IMR-90 (cell line): ENCODE measurements at regions not wholly inside any gene's neighbourhood (a gene's known extent, or its start where the extent isn't known, plus 50 kb on each side); places are given as distances from the start of the nearest gene placed in this dataset.

ENCODE experiments used
- ATAC-seq: fragments of 200-7000 bp; cut with Tn5 transposase; 2 replicates; pipeline ENCODE4 v1.9.1; 2020; ENCODE audit warnings: low read depth, mild to moderate bottlenecking, moderate library complexity
- BruUV-seq: library from RNA; stranded (reverse); fragments of 400-500 nt; replicated peaks from 2 replicates; lab custom pipeline; 2021; lab: Mats Ljungman, UMichigan
- CTCF ChIA-PET: fragments of 300-600 bp; formaldehyde crosslinking; extraction: SDS; loops from one replicate; lab custom pipeline; 2021; ENCODE audit warnings: antibody characterized with exemption; lab: Yijun Ruan, JAX
- POLR2A ChIA-PET: fragments of 300-600 bp; sonication (Branson Sonifier 250); formaldehyde crosslinking; loops from one replicate; lab custom pipeline; 2022; ENCODE audit warnings: antibody characterized with exemption; ENCODE audit not compliant: unreplicated experiment; lab: Charles Lee
- DNase-seq: peaks from one replicate; pipeline ENCODE4 v3.0.0; 2013
- H2AFZ ChIP-seq: replicated peaks from 2 replicates; pipeline ENCODE3; 2013; ENCODE audit warnings: low read length, mild to moderate bottlenecking; ENCODE audit not compliant: poor library complexity
- H2AK5ac ChIP-seq: 2 replicates; pipeline ENCODE4 v1.6.1; 2013; ENCODE audit warnings: low read depth, low read length, inconsistent platforms
- H2AK9ac ChIP-seq: replicated peaks from 2 replicates; pipeline ENCODE3; 2013; ENCODE audit warnings: mild to moderate bottlenecking, low read depth, low read length, moderate library complexity; ENCODE audit not compliant: poor library complexity
- H2BK120ac ChIP-seq: 2 replicates; pipeline ENCODE4 v1.6.1; 2013; ENCODE audit warnings: low read depth, low read length, inconsistent platforms
- H2BK15ac ChIP-seq: 3 replicates; pipeline ENCODE4 v1.6.1; 2013; ENCODE audit warnings: low read depth, low read length, inconsistent platforms
- H2BK20ac ChIP-seq: 2 replicates; pipeline ENCODE4 v1.6.1; 2013; ENCODE audit warnings: low read depth, mild to moderate bottlenecking, inconsistent platforms, low read length, moderate library complexity
- H2BK5ac ChIP-seq: 2 replicates; pipeline ENCODE4 v1.6.1; 2013; ENCODE audit warnings: mild to moderate bottlenecking, low read depth, low read length, inconsistent platforms; ENCODE audit not compliant: poor library complexity, severe bottlenecking
- H3K14ac ChIP-seq: replicated peaks from 2 replicates; pipeline ENCODE4 v1.6.1; 2013; ENCODE audit warnings: low read depth, low read length, inconsistent platforms
- H3K18ac ChIP-seq: 2 replicates; pipeline ENCODE4 v1.6.1; 2013; ENCODE audit warnings: low read depth, low read length, control low read depth
- H3K23ac ChIP-seq: 2 replicates; pipeline ENCODE4 v1.6.1; 2013; ENCODE audit warnings: low read depth, low read length, inconsistent platforms
- H3K27ac ChIP-seq: 2 replicates; pipeline ENCODE4 v1.5.1; 2013; ENCODE audit warnings: mild to moderate bottlenecking, control low read depth, low read length; ENCODE audit not compliant: insufficient read depth
- H3K27me3 ChIP-seq: 2 replicates; pipeline ENCODE4 v1.6.1; 2013; ENCODE audit warnings: low read length; ENCODE audit not compliant: control insufficient read depth, insufficient read depth
- H3K36me3 ChIP-seq: 2 replicates; pipeline ENCODE4 v1.6.1; 2013; ENCODE audit warnings: low read length, mixed read lengths; ENCODE audit not compliant: control insufficient read depth, insufficient read depth
- H3K4ac ChIP-seq: 2 replicates; pipeline ENCODE4 v1.6.1; 2013; ENCODE audit warnings: low read depth, low read length, inconsistent platforms
- H3K4me1 ChIP-seq: 2 replicates; pipeline ENCODE4 v1.6.1; 2013; ENCODE audit warnings: low read length, mixed read lengths; ENCODE audit not compliant: control insufficient read depth, insufficient read depth
- H3K4me2 ChIP-seq: 2 replicates; pipeline ENCODE4 v1.6.1; 2013; ENCODE audit warnings: low read depth, mild to moderate bottlenecking, control low read depth, low read length, moderate library complexity
- H3K4me3 ChIP-seq: 2 replicates; pipeline ENCODE4 v1.5.1; 2013; ENCODE audit warnings: low read depth, mild to moderate bottlenecking, control low read depth, low read length, moderate library complexity; ENCODE audit not compliant: insufficient read depth
- H3K56ac ChIP-seq: 2 replicates; pipeline ENCODE4 v1.6.1; 2013; ENCODE audit warnings: low read length, inconsistent platforms; ENCODE audit not compliant: insufficient read depth; ENCODE audit errors: extremely low read depth
- H3K79me1 ChIP-seq, 2 experiments: 2 replicates each; pipeline ENCODE4 v1.6.1; 2013; ENCODE audit warnings: low read length in 2 of 2, inconsistent platforms in 1 of 2, low read depth in 1 of 2
- H3K9ac ChIP-seq: 2 replicates; pipeline ENCODE4 v1.6.1; 2013; ENCODE audit warnings: low read depth, low read length, control low read depth
- H3K9me1 ChIP-seq: 2 replicates; pipeline ENCODE4 v1.6.1; 2013; ENCODE audit warnings: low read length, inconsistent platforms; ENCODE audit not compliant: insufficient read depth
- H3K9me3 ChIP-seq: 2 replicates; pipeline ENCODE4 v1.6.1; 2013; ENCODE audit warnings: low read length; ENCODE audit not compliant: control insufficient read depth, insufficient read depth
- H4K20me1 ChIP-seq: 2 replicates; pipeline ENCODE4 v1.6.1; 2013; ENCODE audit warnings: low read length, inconsistent platforms; ENCODE audit not compliant: insufficient read depth
- H4K5ac ChIP-seq: 2 replicates; pipeline ENCODE4 v1.6.1; 2013; ENCODE audit warnings: mild to moderate bottlenecking, low read depth, low read length, control low read depth
- H4K8ac ChIP-seq, 2 experiments: 2 replicates each; pipeline ENCODE4 v1.6.1; 2013; ENCODE audit warnings: low read depth in 2 of 2, low read length in 2 of 2, control low read depth in 1 of 2, inconsistent platforms in 1 of 2
- H4K91ac ChIP-seq: 2 replicates; pipeline ENCODE4 v1.6.1; 2013; ENCODE audit warnings: low read depth, low read length, inconsistent platforms; ENCODE audit not compliant: insufficient read depth
- BHLHE40 ChIP-seq: fragments of 150-350 bp; IDR thresholded peaks from 2 replicates; pipeline ENCODE4 v1.6.1; 2016; ENCODE audit warnings: mild to moderate bottlenecking, low read depth, low read length
- CEBPB ChIP-seq: IDR thresholded peaks from 2 replicates; pipeline ENCODE4 v1.6.1; 2012; ENCODE audit warnings: low read depth, low read length, improper control_type of control experiment
- CHD1 ChIP-seq: IDR thresholded peaks from 2 replicates; pipeline ENCODE4 v1.6.1; 2012; ENCODE audit warnings: low read depth, low read length, improper control_type of control experiment
- FOS ChIP-seq: fragments of 150-350 bp; IDR thresholded peaks from 2 replicates; pipeline ENCODE4 v1.6.1; 2016; ENCODE audit warnings: low read depth, low read length
- MXI1 ChIP-seq: IDR thresholded peaks from 2 replicates; pipeline ENCODE4 v1.6.1; 2012; ENCODE audit warnings: low read depth, mild to moderate bottlenecking, low read length, moderate library complexity, borderline replicate concordance
- NFE2L2 ChIP-seq: fragments of 150-350 bp; IDR thresholded peaks from 2 replicates; pipeline ENCODE4 v1.6.1; 2016; ENCODE audit warnings: low read depth, mild to moderate bottlenecking, low read length
- POLR2A ChIP-seq: IDR thresholded peaks from 2 replicates; pipeline ENCODE4 v1.6.1; 2012; ENCODE audit warnings: mild to moderate bottlenecking, low read depth, low read length
- RCOR1 ChIP-seq: IDR thresholded peaks from 2 replicates; pipeline ENCODE4 v1.6.1; 2012; ENCODE audit warnings: mild to moderate bottlenecking, low read length, improper control_type of control experiment; ENCODE audit not compliant: insufficient replicate concordance
- SMC3 ChIP-seq: fragments of 150-350 bp; IDR thresholded peaks from 2 replicates; pipeline ENCODE4 v1.6.1; 2016; ENCODE audit warnings: low read depth, mild to moderate bottlenecking, antibody characterized with exemption, low read length, moderate library complexity
- WGBS, 2 experiments: methylation state at CpG; one replicate each; pipeline versions ENCODE4 v1.1.5 to v1.1.7; 2013; ENCODE audit warnings: missing lambda C conversion rate in 2 of 2; ENCODE audit not compliant: insufficient read length in 1 of 2; ENCODE audit errors: extremely low coverage in 2 of 2; 5-methylcytosine and 5-hydroxymethylcytosine counted together
- dilution Hi-C: fragments of 300-500 bp; cut with HindIII; formaldehyde crosslinking; loops from one replicate; pipeline ENCODE4 v1.14.3; 2018; ENCODE audit warnings: low sequenced_read_pairs; ENCODE audit not compliant: unreplicated experiment
- in situ Hi-C: fragments of 300-500 bp; cut with MboI; formaldehyde crosslinking; loops from 3 replicates; pipeline ENCODE4 v1.14.3; 2019; ENCODE audit warnings: low sequenced_read_pairs, inconsistent platforms, mixed read lengths
- intact Hi-C: fragments of 100-400 bp; cut with micrococcal nuclease; formaldehyde crosslinking; loops from 2 replicates; pipeline ENCODE4 v1.10.0; 2022
- TF ChIP-seq, protein P1 (sequence below): fragments of 150-350 bp; IDR thresholded peaks from 2 replicates; pipeline ENCODE4 v1.6.1; 2016; ENCODE audit warnings: low read depth, mild to moderate bottlenecking, low read length, moderate library complexity, borderline replicate concordance
- TF ChIP-seq, protein P2 (sequence below): conservative IDR thresholded peaks from 2 replicates; pipeline ENCODE4 v1.5.1; 2012; ENCODE audit warnings: mild to moderate bottlenecking, low read depth, low read length, improper control_type of control experiment

DNA sequence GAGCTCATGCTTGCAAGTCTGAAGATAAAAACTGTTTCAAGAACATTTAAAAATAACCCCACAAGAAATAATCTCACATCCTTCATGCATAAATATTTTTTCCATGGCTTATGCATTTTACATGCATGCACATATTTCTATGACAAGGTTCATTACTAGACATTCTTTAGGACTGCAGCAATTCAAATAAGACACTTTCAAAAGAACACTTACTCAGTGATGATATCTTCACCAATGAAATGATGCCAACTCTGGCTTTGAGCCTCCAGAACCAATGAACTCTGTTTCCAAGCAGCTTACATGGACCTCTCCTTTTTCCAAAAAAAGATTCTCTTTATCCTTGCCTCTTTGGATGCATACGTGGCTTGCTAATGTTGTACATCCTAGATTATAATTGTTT lies 279.9 kb downstream of the ADAM29 start:
- H2BK15ac ChIP-seq = no peak overlapping the region
- dilution Hi-C loops (no loop called here), intact Hi-C loops (no loop called here), in situ Hi-C loops (no loop called here)
- H3K27me3 ChIP-seq = no peaks in the 10 kb centered on the region
- H3K14ac ChIP-seq = no peak overlapping the region
- no TSS peak for BruUV-seq
- no peak overlapping the region for H3K4me2 ChIP-seq
- H2BK120ac ChIP-seq = no peak overlapping the region
- no peak overlapping the region for H2BK5ac ChIP-seq
- WGBS, 2 experiments = no CpG with 5 or more reads among the region's 1 CpG
- H3K4me3 ChIP-seq = no peak overlapping the region
- H3K9me1 ChIP-seq = no peaks in the 10 kb centered on the region
- H4K5ac ChIP-seq = no peak overlapping the region
- no peak overlapping the region for H2BK20ac ChIP-seq
- H3K4me1 ChIP-seq = no peaks in the 10 kb centered on the region
- ChIA-PET CTCF (interaction anchor here (0.6 kb wide), 1 partner anchor 26 kb away, joined by 3 read pairs; no protein-coding TSS in a partner anchor), POLR2A (no interaction called here)
- no peak overlapping the region for H3K56ac ChIP-seq
- H3K27ac ChIP-seq = no peak overlapping the region
- H4K91ac ChIP-seq = no peak overlapping the region
- no peaks in the 10 kb centered on the region for H3K79me1 ChIP-seq
- no peak overlapping the region for H3K9ac ChIP-seq
- H4K20me1 ChIP-seq = no peaks in the 10 kb centered on the region
- no peak overlapping the region for H2AFZ ChIP-seq
- H3K4ac ChIP-seq = no peak overlapping the region
- H3K36me3 ChIP-seq = no peaks in the 10 kb centered on the region
- H4K8ac ChIP-seq = no peak overlapping the region
- DNase-seq (no peak), ATAC-seq (no peak)
- H3K18ac ChIP-seq = no peak overlapping the region
- no peaks in the 10 kb centered on the region; the same call in 1 of the 2 replicates for H3K9me3 ChIP-seq
- no peak overlapping the region for H3K23ac ChIP-seq
- H2AK9ac ChIP-seq = no peak overlapping the region
- no peak overlapping the region for H2AK5ac ChIP-seq
- no peak for TF ChIP-seq SMC3
- TF ChIP-seq POLR2A = no peak
- TF ChIP-seq NFE2L2 = no peak
- TF ChIP-seq MXI1 = no peak
- TF ChIP-seq CHD1 = no peak
- no peak for TF ChIP-seq BHLHE40
- TF ChIP-seq, protein P1, sequence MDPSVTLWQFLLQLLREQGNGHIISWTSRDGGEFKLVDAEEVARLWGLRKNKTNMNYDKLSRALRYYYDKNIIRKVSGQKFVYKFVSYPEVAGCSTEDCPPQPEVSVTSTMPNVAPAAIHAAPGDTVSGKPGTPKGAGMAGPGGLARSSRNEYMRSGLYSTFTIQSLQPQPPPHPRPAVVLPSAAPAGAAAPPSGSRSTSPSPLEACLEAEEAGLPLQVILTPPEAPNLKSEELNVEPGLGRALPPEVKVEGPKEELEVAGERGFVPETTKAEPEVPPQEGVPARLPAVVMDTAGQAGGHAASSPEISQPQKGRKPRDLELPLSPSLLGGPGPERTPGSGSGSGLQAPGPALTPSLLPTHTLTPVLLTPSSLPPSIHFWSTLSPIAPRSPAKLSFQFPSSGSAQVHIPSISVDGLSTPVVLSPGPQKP = no peak
- TF ChIP-seq, protein P2, sequence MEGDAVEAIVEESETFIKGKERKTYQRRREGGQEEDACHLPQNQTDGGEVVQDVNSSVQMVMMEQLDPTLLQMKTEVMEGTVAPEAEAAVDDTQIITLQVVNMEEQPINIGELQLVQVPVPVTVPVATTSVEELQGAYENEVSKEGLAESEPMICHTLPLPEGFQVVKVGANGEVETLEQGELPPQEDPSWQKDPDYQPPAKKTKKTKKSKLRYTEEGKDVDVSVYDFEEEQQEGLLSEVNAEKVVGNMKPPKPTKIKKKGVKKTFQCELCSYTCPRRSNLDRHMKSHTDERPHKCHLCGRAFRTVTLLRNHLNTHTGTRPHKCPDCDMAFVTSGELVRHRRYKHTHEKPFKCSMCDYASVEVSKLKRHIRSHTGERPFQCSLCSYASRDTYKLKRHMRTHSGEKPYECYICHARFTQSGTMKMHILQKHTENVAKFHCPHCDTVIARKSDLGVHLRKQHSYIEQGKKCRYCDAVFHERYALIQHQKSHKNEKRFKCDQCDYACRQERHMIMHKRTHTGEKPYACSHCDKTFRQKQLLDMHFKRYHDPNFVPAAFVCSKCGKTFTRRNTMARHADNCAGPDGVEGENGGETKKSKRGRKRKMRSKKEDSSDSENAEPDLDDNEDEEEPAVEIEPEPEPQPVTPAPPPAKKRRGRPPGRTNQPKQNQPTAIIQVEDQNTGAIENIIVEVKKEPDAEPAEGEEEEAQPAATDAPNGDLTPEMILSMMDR = no peak
- no peak for TF ChIP-seq CEBPB
- no peak for TF ChIP-seq FOS
- no peak for TF ChIP-seq RCOR1
